T-cell (primary cell): ENCODE measurements at regions not wholly inside any gene's neighbourhood (a gene's known extent, or its start where the extent isn't known, plus 50 kb on each side); places are given as distances from the start of the nearest gene placed in this dataset.

Source experiments
- ATAC-seq, 4 experiments: fragments of 200-7000 bp in 3 of 4; fragments of 150-1000 bp in 1 of 4; cut with Tn5 transposase; replicated peaks in 1 of 4; 1 replicate in 3 of 4; 2 replicates in 1 of 4; pipeline ENCODE4 v1.10.0; 2021; ENCODE audit warnings: moderate library complexity in 3 of 4, mild to moderate bottlenecking in 2 of 4, moderate number of reproducible peaks in 1 of 4
- CTCF ChIA-PET, 2 donors: fragments of 300-600 bp; sonication (Branson Sonifier 250); formaldehyde crosslinking; loops; one replicate each; lab custom pipeline; 2022; ENCODE audit warnings: antibody characterized with exemption in 2 of 2; lab: Charles Lee
- POLR2A ChIA-PET, 2 donors: fragments of 300-600 bp; sonication (Branson Sonifier 250); formaldehyde crosslinking; loops; one replicate each; lab custom pipeline; 2022; ENCODE audit warnings: antibody characterized with exemption in 2 of 2; lab: Charles Lee
- DNase-seq, 35 experiments: peaks; one replicate each; pipeline versions ENCODE4 v3.0.0 to v3.0.0-alpha.2; 2013 to 2023
- H3K27ac ChIP-seq: one replicate; pipeline ENCODE4 v1.5.1; 2013; ENCODE audit warnings: low read length
- H3K27me3 ChIP-seq, 2 experiments: replicated peaks in 1 of 2; 1 replicate in 1 of 2; 2 replicates in 1 of 2; pipeline versions ENCODE4 v1.6.1 to v1.7.0; 2013; ENCODE audit warnings: low read length in 1 of 2, mixed read lengths in 1 of 2; ENCODE audit not compliant: control insufficient read depth in 2 of 2, insufficient read depth in 2 of 2; ENCODE audit errors: extremely low read depth in 1 of 2
- H3K36me3 ChIP-seq, 2 donors: 1 replicate in 1 of 2; 2 replicates in 1 of 2; pipeline versions ENCODE4 v1.6.1 to v1.7.0; 2013; ENCODE audit warnings: low read length in 1 of 2; ENCODE audit not compliant: control insufficient read depth in 2 of 2, insufficient read depth in 1 of 2; ENCODE audit errors: extremely low read depth in 1 of 2
- H3K4me1 ChIP-seq, 2 experiments: 1 replicate in 1 of 2; 2 replicates in 1 of 2; pipeline versions ENCODE4 v1.6.1 to v1.7.0; 2013; ENCODE audit warnings: low read length in 2 of 2, mixed read lengths in 1 of 2; ENCODE audit not compliant: insufficient read depth in 2 of 2, control insufficient read depth in 1 of 2; ENCODE audit errors: extremely low read depth in 1 of 2
- H3K4me3 ChIP-seq, 2 donors: 1 replicate in 1 of 2; 2 replicates in 1 of 2; pipeline versions ENCODE4 v1.5.1 to v1.7.0; 2013; ENCODE audit warnings: mild to moderate bottlenecking in 2 of 2, low read length in 1 of 2, moderate library complexity in 1 of 2; ENCODE audit not compliant: control insufficient read depth in 1 of 2; ENCODE audit errors: extremely low read depth in 1 of 2
- H3K9me3 ChIP-seq: 2 replicates; pipeline ENCODE4 v1.7.0; 2013
- H3K27ac Mint-ChIP-seq, 2 donors: one replicate each; pipeline ENCODE4 v1.8.0; 2020 to 2021; ENCODE audit warnings: mild to moderate bottlenecking in 2 of 2, mixed read lengths in 2 of 2
- H3K27me3 Mint-ChIP-seq, 2 donors: one replicate each; pipeline ENCODE4 v1.8.0; 2021 to 2022; ENCODE audit warnings: mixed read lengths in 2 of 2
- H3K36me3 Mint-ChIP-seq: one replicate; pipeline ENCODE4 v1.8.0; 2021; ENCODE audit warnings: mixed read lengths
- H3K4me1 Mint-ChIP-seq, 3 donors: one replicate each; pipeline ENCODE4 v1.8.0; 2020 to 2022; ENCODE audit warnings: mixed read lengths in 3 of 3, mild to moderate bottlenecking in 1 of 3
- H3K4me3 Mint-ChIP-seq, 3 donors: one replicate each; pipeline ENCODE4 v1.8.0; 2020 to 2022; ENCODE audit warnings: mild to moderate bottlenecking in 3 of 3, mixed read lengths in 3 of 3, moderate library complexity in 3 of 3
- H3K9me3 Mint-ChIP-seq, 3 donors: one replicate each; pipeline ENCODE4 v1.8.0; 2020 to 2022; ENCODE audit warnings: mixed read lengths in 3 of 3
- WGBS: methylation state at CpG from one replicate; pipeline ENCODE4 v1.1.5; 2013; ENCODE audit warnings: missing lambda C conversion rate; ENCODE audit not compliant: insufficient coverage; 5-methylcytosine and 5-hydroxymethylcytosine counted together

GRCh38 chr11:97290464-97291041 is 900.7 kb downstream of the JRKL start:
- no peak overlapping the region for H3K27ac ChIP-seq
- ATAC-seq: no peak
- no peaks in the 10 kb centered on the region for H3K27me3 Mint-ChIP-seq
- no peak overlapping the region for H3K4me3 Mint-ChIP-seq
- no CpG with 5 or more reads among the region's 3 CpGs for WGBS
- CTCF ChIA-PET: no interaction called here
- POLR2A ChIA-PET: no interaction called here
- H3K27me3 ChIP-seq: no peaks in the 10 kb centered on the region
- no peaks in the 10 kb centered on the region for H3K4me1 Mint-ChIP-seq
- H3K36me3 Mint-ChIP-seq: no peaks in the 10 kb centered on the region
- H3K4me3 ChIP-seq: no peak overlapping the region
- no peaks in the 10 kb centered on the region for H3K4me1 ChIP-seq
- H3K9me3 ChIP-seq: no peaks in the 10 kb centered on the region
- no peak for DNase-seq
- peaks cover 5 to 19% (median 19%) of the 10 kb centered on the region in 3 donors for H3K9me3 Mint-ChIP-seq
- no peaks in the 10 kb centered on the region for H3K36me3 ChIP-seq
- H3K27ac Mint-ChIP-seq: no peak overlapping the region

GRCh38 chr11:97296301-97296700 is 906.5 kb downstream of the JRKL start:
- Histone ChIP-seq H3K4me1 (no peaks in the 10 kb centered on the region), H3K9me3 (no peaks in the 10 kb centered on the region), H3K4me3 (no peak overlapping the region)

GRCh38 chr11:97309291-97309690 is 919.5 kb downstream of the JRKL start:
- H3K36me3 ChIP-seq: no peaks in the 10 kb centered on the region
- no peaks in the 10 kb centered on the region for H3K36me3 Mint-ChIP-seq
- no peak overlapping the region for H3K4me3 Mint-ChIP-seq
- H3K27ac ChIP-seq: no peak overlapping the region
- no peaks in the 10 kb centered on the region for H3K4me1 Mint-ChIP-seq
- no peaks in the 10 kb centered on the region for H3K9me3 ChIP-seq
- no peak for ATAC-seq
- peaks cover 12 to 15% (median 14%) of the 10 kb centered on the region in 3 donors for H3K9me3 Mint-ChIP-seq
- POLR2A ChIA-PET: no interaction called here
- no peak overlapping the region for H3K4me3 ChIP-seq
- no peaks in the 10 kb centered on the region for H3K27me3 ChIP-seq
- no peaks in the 10 kb centered on the region for H3K4me1 ChIP-seq
- H3K27me3 Mint-ChIP-seq: no peaks in the 10 kb centered on the region
- no CpG with 5 or more reads among the region's 2 CpGs for WGBS
- DNase-seq: no peak
- no peak overlapping the region for H3K27ac Mint-ChIP-seq
- CTCF ChIA-PET: no interaction called here

More at GRCh38 chr11:97296301-97296700, 906.5 kb downstream of the JRKL start:
- no peaks in the 10 kb centered on the region for H3K27me3 ChIP-seq
- no peaks in the 10 kb centered on the region for H3K36me3 ChIP-seq
- H3K27me3 Mint-ChIP-seq: no peaks in the 10 kb centered on the region
- no peak overlapping the region for H3K27ac ChIP-seq
- no CpG with 5 or more reads among the region's 5 CpGs for WGBS
- peaks cover 8 to 13% (median 10%) of the 10 kb centered on the region in 3 donors for H3K9me3 Mint-ChIP-seq
- DNase-seq (no peak), ATAC-seq (no peak)
- ChIA-PET CTCF (no interaction called here), POLR2A (no interaction called here)
- H3K4me1 Mint-ChIP-seq: no peaks in the 10 kb centered on the region
- H3K27ac Mint-ChIP-seq: no peak overlapping the region
- H3K4me3 Mint-ChIP-seq: no peak overlapping the region
- no peaks in the 10 kb centered on the region for H3K36me3 Mint-ChIP-seq

- H3K27me3 ChIP-seq: no peaks in the 10 kb centered on the region
- no peaks in the 10 kb centered on the region for H3K36me3 ChIP-seq
- DNase-seq (no peak), ATAC-seq (no peak)
- POLR2A ChIA-PET: no interaction called here
- Mint-ChIP-seq H3K9me3 (peaks cover 15 to 34% (median 23%) of the 10 kb centered on the region in 3 donors), H3K27ac (no peak overlapping the region), H3K27me3 (no peaks in the 10 kb centered on the region), H3K4me3 (no peak overlapping the region), H3K36me3 (no peaks in the 10 kb centered on the region), H3K4me1 (no peaks in the 10 kb centered on the region)
- H3K9me3 ChIP-seq: no peaks in the 10 kb centered on the region
- no peaks in the 10 kb centered on the region for H3K4me1 ChIP-seq
- CTCF ChIA-PET: no interaction called here
- no peak overlapping the region for H3K27ac ChIP-seq
- no peak overlapping the region for H3K4me3 ChIP-seq
- WGBS: 61% methylated on average over 2 of the region's 2 CpGs
These were observed 935.9 kb downstream of the JRKL start for GRCh38 chr11:97325693-97326092.

GRCh38 chr11:97332271-97332670 is 942.5 kb downstream of the JRKL start:
- H3K27me3 ChIP-seq: no peaks in the 10 kb centered on the region
- WGBS: no CpG with 5 or more reads among the region's 2 CpGs
- Mint-ChIP-seq H3K27me3 (no peaks in the 10 kb centered on the region), H3K36me3 (no peaks in the 10 kb centered on the region), H3K4me1 (no peaks in the 10 kb centered on the region), H3K4me3 (no peak overlapping the region), H3K9me3 (peaks cover 4 to 14% (median 7%) of the 10 kb centered on the region in 3 donors), H3K27ac (no peak overlapping the region)
- H3K27ac ChIP-seq: no peak overlapping the region
- no peak overlapping the region for H3K4me3 ChIP-seq
- CTCF ChIA-PET: no interaction called here
- POLR2A ChIA-PET: no interaction called here
- H3K9me3 ChIP-seq: no peaks in the 10 kb centered on the region
- no peaks in the 10 kb centered on the region for H3K36me3 ChIP-seq
- DNase-seq: no peak
- no peaks in the 10 kb centered on the region for H3K4me1 ChIP-seq
- ATAC-seq: no peak

GRCh38 chr11:97336064-97336463 is 946.3 kb downstream of the JRKL start:
- ATAC-seq: no peak
- CTCF ChIA-PET: no interaction called here
- peaks cover 11 to 14% (median 12%) of the 10 kb centered on the region in 3 donors for H3K9me3 Mint-ChIP-seq

GRCh38 chr11:97345032-97345431 is 955.2 kb downstream of the JRKL start:
- no peak overlapping the region for H3K4me3 Mint-ChIP-seq
- H3K4me1 Mint-ChIP-seq: no peaks in the 10 kb centered on the region
- Histone ChIP-seq H3K4me3 (no peak overlapping the region), H3K36me3 (no peaks in the 10 kb centered on the region), H3K4me1 (no peaks in the 10 kb centered on the region), H3K9me3 (no peaks in the 10 kb centered on the region), H3K27me3 (no peaks in the 10 kb centered on the region), H3K27ac (no peak overlapping the region)
- no peaks in the 10 kb centered on the region for H3K36me3 Mint-ChIP-seq
- WGBS: 89% methylated on average over 1 of the region's 3 CpGs
- H3K27ac Mint-ChIP-seq: no peak overlapping the region
- DNase-seq: no peak
- ChIA-PET POLR2A (no interaction called here), CTCF (no interaction called here)
- no peaks in the 10 kb centered on the region for H3K27me3 Mint-ChIP-seq
- H3K9me3 Mint-ChIP-seq: peaks cover 10 to 19% (median 11%) of the 10 kb centered on the region in 3 donors
- ATAC-seq: no peak

More at GRCh38 chr11:97336064-97336463, 946.3 kb downstream of the JRKL start:
- Histone ChIP-seq H3K4me3 (no peak overlapping the region), H3K4me1 (no peaks in the 10 kb centered on the region), H3K9me3 (no peaks in the 10 kb centered on the region), H3K27ac (no peak overlapping the region), H3K36me3 (no peaks in the 10 kb centered on the region), H3K27me3 (no peaks in the 10 kb centered on the region)
- no peak overlapping the region for H3K27ac Mint-ChIP-seq
- POLR2A ChIA-PET: no interaction called here
- H3K4me1 Mint-ChIP-seq: no peaks in the 10 kb centered on the region
- WGBS: no CpG with 5 or more reads among the region's 4 CpGs
- H3K4me3 Mint-ChIP-seq: no peak overlapping the region
- no peaks in the 10 kb centered on the region for H3K36me3 Mint-ChIP-seq
- DNase-seq: no peak
- H3K27me3 Mint-ChIP-seq: no peaks in the 10 kb centered on the region
